HEK293T (cell line): ENCODE measurements at regions not wholly inside any gene's neighbourhood (a gene's known extent, or its start where the extent isn't known, plus 50 kb on each side); places are given as distances from the start of the nearest gene placed in this dataset.

ENCODE experiments used
- ARNT ChIP-seq: fragments of 450-650 bp; IDR thresholded peaks from 2 replicates; pipeline ENCODE4 v1.6.1; 2017; ENCODE audit warnings: mild to moderate bottlenecking
- ELF4 ChIP-seq: fragments of 450-650 bp; IDR thresholded peaks from 2 replicates; pipeline ENCODE4 v1.6.1; 2017; ENCODE audit warnings: antibody characterized with exemption
- HDGF ChIP-seq: fragments of 450-650 bp; IDR thresholded peaks from 2 replicates; pipeline ENCODE4 v1.6.1; 2017; ENCODE audit warnings: antibody characterized with exemption, borderline replicate concordance
- SP1 ChIP-seq: fragments of 450-650 bp; IDR thresholded peaks from 2 replicates; pipeline ENCODE4 v1.6.1; 2017
- SUZ12 ChIP-seq: fragments of 450-650 bp; IDR thresholded peaks from 2 replicates; pipeline ENCODE4 v1.6.1; 2016; ENCODE audit warnings: mild to moderate bottlenecking
- ZNF384 ChIP-seq: fragments of 450-650 bp; IDR thresholded peaks from 2 replicates; pipeline ENCODE4 v1.6.1; 2016

DNA sequence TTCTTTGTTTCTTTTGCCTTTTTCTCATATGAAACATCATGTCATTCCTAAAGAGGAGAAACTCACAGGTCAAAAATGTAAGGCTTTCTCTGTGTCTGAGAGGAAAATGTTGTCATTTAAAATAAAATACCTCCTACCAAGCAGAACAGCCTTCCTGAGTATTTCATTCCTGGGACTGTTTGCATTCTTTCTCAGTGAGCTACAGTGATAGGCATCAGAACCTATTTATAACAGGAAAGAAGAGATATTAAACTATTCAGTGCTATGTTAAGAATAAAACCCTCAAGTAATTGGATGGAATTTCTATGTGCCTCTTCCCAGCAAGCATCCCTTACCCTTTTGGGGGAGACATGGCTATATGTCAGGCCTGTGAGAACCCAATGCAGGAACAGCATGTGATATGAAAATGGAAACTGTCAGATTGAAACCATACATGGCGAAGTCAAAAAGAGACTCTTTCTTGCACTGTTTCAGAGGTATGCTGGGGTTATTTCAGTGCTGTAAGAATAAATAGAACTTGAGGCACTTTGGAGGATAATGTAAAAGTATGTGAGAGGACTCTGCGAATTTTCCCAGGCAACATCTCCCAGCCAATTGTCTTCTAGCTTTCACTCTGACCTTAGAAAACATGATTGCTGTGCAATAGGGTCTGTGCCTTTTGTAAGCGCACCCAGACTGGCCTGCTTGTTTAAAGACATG, 133.8 kb upstream of the CCN2 start:
- no peak for TF ChIP-seq SP1
- TF ChIP-seq HDGF, result no peak
- no peak for TF ChIP-seq ARNT
- TF ChIP-seq ZNF384, result no peak
- no peak for TF ChIP-seq ELF4
- TF ChIP-seq SUZ12, result no peak
